ENCODE measurements at regions not wholly inside any gene's neighbourhood (a gene's known extent, or its start where the extent isn't known, plus 50 kb on each side); places are given as distances from the start of the nearest gene placed in this dataset.
A peak's percentile ranks its signal among the peaks of the same experiment; 100 is the strongest.

- TF ChIP-seq, protein P1, sequence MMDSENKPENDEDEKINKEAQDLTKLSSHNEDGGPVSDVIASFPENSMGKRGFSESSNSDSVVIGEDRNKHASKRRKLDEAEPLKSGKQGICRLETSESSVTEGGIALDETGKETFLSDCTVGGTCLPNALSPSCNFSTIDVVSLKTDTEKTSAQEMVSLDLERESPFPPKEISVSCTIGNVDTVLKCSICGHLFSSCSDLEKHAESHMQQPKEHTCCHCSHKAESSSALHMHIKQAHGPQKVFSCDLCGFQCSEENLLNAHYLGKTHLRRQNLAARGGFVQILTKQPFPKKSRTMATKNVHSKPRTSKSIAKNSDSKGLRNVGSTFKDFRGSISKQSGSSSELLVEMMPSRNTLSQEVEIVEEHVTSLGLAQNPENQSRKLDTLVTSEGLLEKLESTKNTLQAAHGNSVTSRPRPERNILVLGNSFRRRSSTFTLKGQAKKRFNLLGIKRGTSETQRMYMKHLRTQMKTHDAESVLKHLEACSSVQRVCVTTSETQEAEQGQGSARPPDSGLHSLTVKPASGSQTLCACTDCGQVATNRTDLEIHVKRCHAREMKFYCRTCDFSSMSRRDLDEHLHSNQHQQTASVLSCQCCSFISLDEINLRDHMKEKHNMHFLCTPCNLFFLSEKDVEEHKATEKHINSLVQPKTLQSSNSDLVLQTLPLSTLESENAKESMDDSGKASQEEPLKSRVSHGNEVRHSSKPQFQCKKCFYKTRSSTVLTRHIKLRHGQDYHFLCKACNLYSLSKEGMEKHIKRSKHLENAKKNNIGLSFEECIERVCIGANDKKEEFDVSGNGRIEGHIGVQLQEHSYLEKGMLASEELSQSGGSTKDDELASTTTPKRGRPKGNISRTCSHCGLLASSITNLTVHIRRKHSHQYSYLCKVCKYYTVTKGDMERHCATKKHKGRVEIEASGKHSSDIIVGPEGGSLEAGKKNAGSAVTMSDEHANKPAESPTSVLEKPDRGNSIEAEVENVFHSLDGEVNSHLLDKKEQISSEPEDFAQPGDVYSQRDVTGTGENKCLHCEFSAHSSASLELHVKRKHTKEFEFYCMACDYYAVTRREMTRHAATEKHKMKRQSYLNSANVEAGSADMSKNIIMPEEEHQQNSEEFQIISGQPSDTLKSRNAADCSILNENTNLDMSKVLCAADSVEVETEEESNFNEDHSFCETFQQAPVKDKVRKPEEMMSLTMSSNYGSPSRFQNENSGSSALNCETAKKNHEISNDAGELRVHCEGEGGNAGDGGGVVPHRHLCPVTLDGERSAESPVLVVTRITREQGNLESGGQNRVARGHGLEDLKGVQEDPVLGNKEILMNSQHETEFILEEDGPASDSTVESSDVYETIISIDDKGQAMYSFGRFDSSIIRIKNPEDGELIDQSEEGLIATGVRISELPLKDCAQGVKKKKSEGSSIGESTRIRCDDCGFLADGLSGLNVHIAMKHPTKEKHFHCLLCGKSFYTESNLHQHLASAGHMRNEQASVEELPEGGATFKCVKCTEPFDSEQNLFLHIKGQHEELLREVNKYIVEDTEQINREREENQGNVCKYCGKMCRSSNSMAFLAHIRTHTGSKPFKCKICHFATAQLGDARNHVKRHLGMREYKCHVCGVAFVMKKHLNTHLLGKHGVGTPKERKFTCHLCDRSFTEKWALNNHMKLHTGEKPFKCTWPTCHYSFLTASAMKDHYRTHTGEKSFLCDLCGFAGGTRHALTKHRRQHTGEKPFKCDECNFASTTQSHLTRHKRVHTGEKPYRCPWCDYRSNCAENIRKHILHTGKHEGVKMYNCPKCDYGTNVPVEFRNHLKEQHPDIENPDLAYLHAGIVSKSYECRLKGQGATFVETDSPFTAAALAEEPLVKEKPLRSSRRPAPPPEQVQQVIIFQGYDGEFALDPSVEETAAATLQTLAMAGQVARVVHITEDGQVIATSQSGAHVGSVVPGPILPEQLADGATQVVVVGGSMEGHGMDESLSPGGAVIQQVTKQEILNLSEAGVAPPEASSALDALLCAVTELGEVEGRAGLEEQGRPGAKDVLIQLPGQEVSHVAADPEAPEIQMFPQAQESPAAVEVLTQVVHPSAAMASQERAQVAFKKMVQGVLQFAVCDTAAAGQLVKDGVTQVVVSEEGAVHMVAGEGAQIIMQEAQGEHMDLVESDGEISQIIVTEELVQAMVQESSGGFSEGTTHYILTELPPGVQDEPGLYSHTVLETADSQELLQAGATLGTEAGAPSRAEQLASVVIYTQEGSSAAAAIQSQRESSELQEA (CRISPR knock-in tag; IDR thresholded peaks at IDR 0.05; ENCODE audit: not compliant biosample characterization), result no peak
- TF ChIP-seq RFXAP (CRISPR knock-in tag; IDR thresholded peaks at IDR 0.05; ENCODE audit: borderline replicate concordance) (no peak), NFE2L2 (IDR thresholded peaks at IDR 0.05; ENCODE audit: low read length) (no peak), HOXA9 (CRISPR knock-in tag; IDR thresholded peaks at IDR 0.05; ENCODE audit: borderline replicate concordance) (no peak), ZNF138 (CRISPR knock-in tag; IDR thresholded peaks at IDR 0.05; ENCODE audit: low read depth) (no peak), JARID2 (CRISPR knock-in tag; IDR thresholded peaks at IDR 0.05; ENCODE audit: insufficient replicate concordance) (no peak), ATF7 (IDR thresholded peaks at IDR 0.05) (no peak), ATF7 (CRISPR knock-in tag; IDR thresholded peaks at IDR 0.05) (no peak), MXD3 (CRISPR knock-in tag; IDR thresholded peaks at IDR 0.05) (no peak), EHMT2 (IDR thresholded peaks at IDR 0.05; ENCODE audit: borderline replicate concordance, low read depth, low read length) (peak; percentile 59; the same call in 1 of the 2 replicates)
- TF ChIP-seq, protein P2, sequence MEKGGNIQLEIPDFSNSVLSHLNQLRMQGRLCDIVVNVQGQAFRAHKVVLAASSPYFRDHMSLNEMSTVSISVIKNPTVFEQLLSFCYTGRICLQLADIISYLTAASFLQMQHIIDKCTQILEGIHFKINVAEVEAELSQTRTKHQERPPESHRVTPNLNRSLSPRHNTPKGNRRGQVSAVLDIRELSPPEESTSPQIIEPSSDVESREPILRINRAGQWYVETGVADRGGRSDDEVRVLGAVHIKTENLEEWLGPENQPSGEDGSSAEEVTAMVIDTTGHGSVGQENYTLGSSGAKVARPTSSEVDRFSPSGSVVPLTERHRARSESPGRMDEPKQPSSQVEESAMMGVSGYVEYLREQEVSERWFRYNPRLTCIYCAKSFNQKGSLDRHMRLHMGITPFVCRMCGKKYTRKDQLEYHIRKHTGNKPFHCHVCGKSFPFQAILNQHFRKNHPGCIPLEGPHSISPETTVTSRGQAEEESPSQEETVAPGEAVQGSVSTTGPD (CRISPR knock-in tag; IDR thresholded peaks at IDR 0.05), result no peak
- TF ChIP-seq, protein P3, sequence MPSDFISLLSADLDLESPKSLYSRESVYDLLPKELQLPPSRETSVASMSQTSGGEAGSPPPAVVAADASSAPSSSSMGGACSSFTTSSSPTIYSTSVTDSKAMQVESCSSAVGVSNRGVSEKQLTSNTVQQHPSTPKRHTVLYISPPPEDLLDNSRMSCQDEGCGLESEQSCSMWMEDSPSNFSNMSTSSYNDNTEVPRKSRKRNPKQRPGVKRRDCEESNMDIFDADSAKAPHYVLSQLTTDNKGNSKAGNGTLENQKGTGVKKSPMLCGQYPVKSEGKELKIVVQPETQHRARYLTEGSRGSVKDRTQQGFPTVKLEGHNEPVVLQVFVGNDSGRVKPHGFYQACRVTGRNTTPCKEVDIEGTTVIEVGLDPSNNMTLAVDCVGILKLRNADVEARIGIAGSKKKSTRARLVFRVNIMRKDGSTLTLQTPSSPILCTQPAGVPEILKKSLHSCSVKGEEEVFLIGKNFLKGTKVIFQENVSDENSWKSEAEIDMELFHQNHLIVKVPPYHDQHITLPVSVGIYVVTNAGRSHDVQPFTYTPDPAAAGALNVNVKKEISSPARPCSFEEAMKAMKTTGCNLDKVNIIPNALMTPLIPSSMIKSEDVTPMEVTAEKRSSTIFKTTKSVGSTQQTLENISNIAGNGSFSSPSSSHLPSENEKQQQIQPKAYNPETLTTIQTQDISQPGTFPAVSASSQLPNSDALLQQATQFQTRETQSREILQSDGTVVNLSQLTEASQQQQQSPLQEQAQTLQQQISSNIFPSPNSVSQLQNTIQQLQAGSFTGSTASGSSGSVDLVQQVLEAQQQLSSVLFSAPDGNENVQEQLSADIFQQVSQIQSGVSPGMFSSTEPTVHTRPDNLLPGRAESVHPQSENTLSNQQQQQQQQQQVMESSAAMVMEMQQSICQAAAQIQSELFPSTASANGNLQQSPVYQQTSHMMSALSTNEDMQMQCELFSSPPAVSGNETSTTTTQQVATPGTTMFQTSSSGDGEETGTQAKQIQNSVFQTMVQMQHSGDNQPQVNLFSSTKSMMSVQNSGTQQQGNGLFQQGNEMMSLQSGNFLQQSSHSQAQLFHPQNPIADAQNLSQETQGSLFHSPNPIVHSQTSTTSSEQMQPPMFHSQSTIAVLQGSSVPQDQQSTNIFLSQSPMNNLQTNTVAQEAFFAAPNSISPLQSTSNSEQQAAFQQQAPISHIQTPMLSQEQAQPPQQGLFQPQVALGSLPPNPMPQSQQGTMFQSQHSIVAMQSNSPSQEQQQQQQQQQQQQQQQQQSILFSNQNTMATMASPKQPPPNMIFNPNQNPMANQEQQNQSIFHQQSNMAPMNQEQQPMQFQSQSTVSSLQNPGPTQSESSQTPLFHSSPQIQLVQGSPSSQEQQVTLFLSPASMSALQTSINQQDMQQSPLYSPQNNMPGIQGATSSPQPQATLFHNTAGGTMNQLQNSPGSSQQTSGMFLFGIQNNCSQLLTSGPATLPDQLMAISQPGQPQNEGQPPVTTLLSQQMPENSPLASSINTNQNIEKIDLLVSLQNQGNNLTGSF (CRISPR knock-in tag; IDR thresholded peaks at IDR 0.05), result no peak
Measured at GRCh38 chr14:37972941-37973887, 234.5 kb upstream of the SSTR1 start (continued).
